HG02884 (cell line): ENCODE measurements at regions not wholly inside any gene's neighbourhood (a gene's known extent, or its start where the extent isn't known, plus 50 kb on each side); places are given as distances from the start of the nearest gene placed in this dataset.
A peak's percentile ranks its signal among the peaks of the same experiment; 100 is the strongest.
"Not testable (repeated sequence)": the region's sequence is repeated elsewhere in the genome, so short reads cannot be mapped to it uniquely, and the experiment has no call there.

Experiments used
- ATAC-seq: cut with Tn5 transposase; IDR thresholded peaks from one replicate; pipeline ENCODE4 v1.9.1; 2021; ENCODE audit warnings: mild to moderate bottlenecking, moderate library complexity; ENCODE audit not compliant: unreplicated experiment

- ATAC-seq: no peak
Measured at GRCh38 chr10:109126016-109126415, 797.3 kb downstream of the XPNPEP1 start.

GRCh38 chr10:109115179-109115578 is 808.1 kb downstream of the XPNPEP1 start:
- ATAC-seq: no peak

- ATAC-seq: no peak
Measured at GRCh38 chr10:109114579-109114978, 808.7 kb downstream of the XPNPEP1 start.

- no peak for ATAC-seq
Measured at GRCh38 chr10:109106604-109107003, 816.7 kb downstream of the XPNPEP1 start.

- no peak for ATAC-seq
Measured at GRCh38 chr10:109105725-109106124, 817.6 kb downstream of the XPNPEP1 start.

GRCh38 chr10:109104806-109105205 is 818.5 kb downstream of the XPNPEP1 start:
- ATAC-seq: no peak

GRCh38 chr10:109103278-109103677 is 820.0 kb downstream of the XPNPEP1 start:
- no peak for ATAC-seq

GRCh38 chr10:109089779-109090178 is 833.5 kb downstream of the XPNPEP1 start:
- ATAC-seq: no peak

- ATAC-seq: no peak
Measured at GRCh38 chr10:109071539-109071938, 851.8 kb downstream of the XPNPEP1 start.

- ATAC-seq: no peak
Measured at GRCh38 chr10:109070492-109070891, 852.8 kb downstream of the XPNPEP1 start.

GRCh38 chr10:109067031-109067430 is 856.3 kb downstream of the XPNPEP1 start:
- ATAC-seq: no peak

- no peak for ATAC-seq
Measured at GRCh38 chr10:109065821-109066220, 857.5 kb downstream of the XPNPEP1 start.

GRCh38 chr10:109062371-109062770 is 860.9 kb downstream of the XPNPEP1 start:
- ATAC-seq: no peak

GRCh38 chr10:109055243-109055642 is 868.1 kb downstream of the XPNPEP1 start:
- no peak for ATAC-seq

GRCh38 chr10:109047856-109048255 is 875.5 kb downstream of the XPNPEP1 start:
- ATAC-seq: no peak

- ATAC-seq: not testable (repeated sequence)
Measured at GRCh38 chr10:109046427-109046826, 876.9 kb downstream of the XPNPEP1 start.

- ATAC-seq: no peak
Measured at GRCh38 chr10:109040622-109041021, 882.7 kb downstream of the XPNPEP1 start.

GRCh38 chr10:109037978-109038377 is 885.3 kb downstream of the XPNPEP1 start:
- ATAC-seq: no peak

- no peak for ATAC-seq
Measured at GRCh38 chr10:109030581-109031210, 892.6 kb downstream of the XPNPEP1 start.

GRCh38 chr10:109029870-109030269 is 893.4 kb downstream of the XPNPEP1 start:
- ATAC-seq: peak; percentile 66

GRCh38 chr10:109027534-109028185 is 895.7 kb downstream of the XPNPEP1 start:
- ATAC-seq: no peak

GRCh38 chr10:109025172-109025571 is 898.1 kb downstream of the XPNPEP1 start:
- no peak for ATAC-seq
